Activated naive CD8-positive, alpha-beta T cell treated with anti-CD3 and anti-CD28 coated beads, Interleukin-2, amount 50 U/mL, for 24 hours (primary cell): ENCODE measurements at regions not wholly inside any gene's neighbourhood (a gene's known extent, or its start where the extent isn't known, plus 50 kb on each side); places are given as distances from the start of the nearest gene placed in this dataset.
"Not testable (repeated sequence)": the region's sequence is repeated elsewhere in the genome, so short reads cannot be mapped to it uniquely, and the experiment has no call there.

ENCODE experiments used
- ATAC-seq: fragments of 150-1000 bp; cut with Tn5 transposase; one replicate; pipeline ENCODE4 v1.10.0; 2021
- DNase-seq: peaks from one replicate; pipeline ENCODE4 v3.0.0; 2021
- H3K27ac Mint-ChIP-seq: one replicate; pipeline ENCODE4 v1.8.0; 2021; ENCODE audit warnings: mild to moderate bottlenecking, mixed read lengths
- H3K27me3 Mint-ChIP-seq: one replicate; pipeline ENCODE4 v1.8.0; 2021; ENCODE audit warnings: mixed read lengths
- H3K36me3 Mint-ChIP-seq: one replicate; pipeline ENCODE4 v1.8.0; 2021; ENCODE audit warnings: low read depth, mixed read lengths
- H3K4me1 Mint-ChIP-seq: one replicate; pipeline ENCODE4 v1.8.0; 2021; ENCODE audit warnings: mixed read lengths
- H3K4me3 Mint-ChIP-seq: one replicate; pipeline ENCODE4 v1.8.0; 2021; ENCODE audit warnings: mild to moderate bottlenecking, moderate library complexity, mixed read lengths
- H3K9me3 Mint-ChIP-seq: one replicate; pipeline ENCODE4 v1.8.0; 2021; ENCODE audit warnings: mixed read lengths

- not testable (repeated sequence) for DNase-seq, H3K27me3 Mint-ChIP-seq
These were observed 206.1 kb downstream of the MATN1 start for GRCh38 chr1:30517241-30517640.

GRCh38 chr1:30516485-30516858, 206.9 kb downstream of the MATN1 start:
- H3K9me3 Mint-ChIP-seq, result no peaks in the 10 kb centered on the region
- ATAC-seq (no peak), DNase-seq (no peak)
- H3K36me3 Mint-ChIP-seq, result no peaks in the 10 kb centered on the region
- H3K4me3 Mint-ChIP-seq, result no peak overlapping the region
- no peaks in the 10 kb centered on the region for H3K4me1 Mint-ChIP-seq
- H3K27me3 Mint-ChIP-seq, result peaks cover 7% of the 10 kb centered on the region
- H3K27ac Mint-ChIP-seq, result no peak overlapping the region

More at GRCh38 chr1:30517241-30517640, 206.1 kb downstream of the MATN1 start:
- H3K27ac Mint-ChIP-seq, H3K36me3 Mint-ChIP-seq, ATAC-seq, H3K4me1 Mint-ChIP-seq, H3K9me3 Mint-ChIP-seq, H3K4me3 Mint-ChIP-seq: not testable (repeated sequence)

- H3K4me3 Mint-ChIP-seq, result no peak overlapping the region
- DNase-seq (no peak), ATAC-seq (no peak)
- no peak overlapping the region for H3K27ac Mint-ChIP-seq
- no peaks in the 10 kb centered on the region for H3K9me3 Mint-ChIP-seq
- H3K36me3 Mint-ChIP-seq, result no peaks in the 10 kb centered on the region
- H3K4me1 Mint-ChIP-seq, result no peaks in the 10 kb centered on the region
- H3K27me3 Mint-ChIP-seq, result peaks cover 8% of the 10 kb centered on the region
These were observed 207.5 kb downstream of the MATN1 start for GRCh38 chr1:30515755-30516484.

DNA sequence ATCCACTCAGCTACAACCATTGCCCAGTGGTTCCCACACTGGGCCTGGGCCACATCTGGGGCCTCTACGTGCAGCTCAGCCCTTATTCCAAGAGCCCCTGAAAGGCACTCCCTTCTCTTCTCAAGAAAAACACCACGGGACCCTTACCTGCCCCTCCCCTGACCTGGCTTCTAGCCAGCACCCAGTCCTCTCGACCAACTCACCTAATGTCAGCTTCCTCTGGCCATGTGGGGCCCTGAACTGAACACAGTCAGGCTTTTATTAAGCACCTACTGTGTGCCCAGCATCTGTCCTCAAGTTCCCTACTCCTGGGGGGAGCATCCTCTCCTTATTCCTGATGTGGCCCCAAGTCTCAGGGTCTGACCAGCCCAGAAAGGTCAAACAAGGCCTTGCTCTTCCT, 208.4 kb downstream of the MATN1 start:
- no peak for DNase-seq
- Mint-ChIP-seq H3K36me3 (no peaks in the 10 kb centered on the region), H3K27me3 (peaks cover 9% of the 10 kb centered on the region), H3K27ac (no peak overlapping the region), H3K4me3 (no peak overlapping the region), H3K4me1 (no peaks in the 10 kb centered on the region), H3K9me3 (no peaks in the 10 kb centered on the region)
- ATAC-seq, result no peak

GRCh38 chr1:30514137-30514654, 209.2 kb downstream of the MATN1 start:
- no peaks in the 10 kb centered on the region for H3K4me1 Mint-ChIP-seq
- H3K27me3 Mint-ChIP-seq, result peaks cover 10% of the 10 kb centered on the region
- H3K27ac Mint-ChIP-seq, result no peak overlapping the region
- no peak for ATAC-seq
- no peaks in the 10 kb centered on the region for H3K36me3 Mint-ChIP-seq
- no peak overlapping the region for H3K4me3 Mint-ChIP-seq
- DNase-seq, result no peak
- H3K9me3 Mint-ChIP-seq, result no peaks in the 10 kb centered on the region

GRCh38 chr1:30513396-30514136, 209.8 kb downstream of the MATN1 start:
- no peak for ATAC-seq
- no peaks in the 10 kb centered on the region for H3K36me3 Mint-ChIP-seq
- DNase-seq, result no peak
- no peak overlapping the region for H3K27ac Mint-ChIP-seq
- H3K9me3 Mint-ChIP-seq, result no peaks in the 10 kb centered on the region
- no peak overlapping the region for H3K4me3 Mint-ChIP-seq
- H3K4me1 Mint-ChIP-seq, result no peaks in the 10 kb centered on the region
- peaks cover 11% of the 10 kb centered on the region for H3K27me3 Mint-ChIP-seq

DNA sequence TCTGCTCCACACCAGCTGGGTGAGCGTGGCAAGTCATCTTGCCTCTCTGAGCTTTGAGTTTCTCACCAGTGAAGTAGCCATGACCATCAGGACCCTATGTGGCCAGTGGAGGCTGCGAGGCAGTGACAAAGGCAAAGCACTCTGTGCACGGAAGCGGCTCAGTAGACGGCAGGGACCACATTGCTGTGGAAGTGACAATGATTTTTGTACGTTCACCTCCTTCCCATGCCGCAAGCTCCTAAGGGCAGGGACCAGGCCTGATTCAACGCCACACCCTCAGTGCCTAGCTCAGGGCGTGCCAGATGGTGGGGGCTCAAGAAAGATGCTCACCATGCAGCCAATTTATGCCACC, 210.5 kb downstream of the MATN1 start:
- ATAC-seq (no peak), DNase-seq (no peak)
- Mint-ChIP-seq H3K27ac (no peak overlapping the region), H3K9me3 (no peaks in the 10 kb centered on the region), H3K4me1 (no peaks in the 10 kb centered on the region), H3K36me3 (no peaks in the 10 kb centered on the region), H3K27me3 (peaks cover 13% of the 10 kb centered on the region), H3K4me3 (no peak overlapping the region)

DNA sequence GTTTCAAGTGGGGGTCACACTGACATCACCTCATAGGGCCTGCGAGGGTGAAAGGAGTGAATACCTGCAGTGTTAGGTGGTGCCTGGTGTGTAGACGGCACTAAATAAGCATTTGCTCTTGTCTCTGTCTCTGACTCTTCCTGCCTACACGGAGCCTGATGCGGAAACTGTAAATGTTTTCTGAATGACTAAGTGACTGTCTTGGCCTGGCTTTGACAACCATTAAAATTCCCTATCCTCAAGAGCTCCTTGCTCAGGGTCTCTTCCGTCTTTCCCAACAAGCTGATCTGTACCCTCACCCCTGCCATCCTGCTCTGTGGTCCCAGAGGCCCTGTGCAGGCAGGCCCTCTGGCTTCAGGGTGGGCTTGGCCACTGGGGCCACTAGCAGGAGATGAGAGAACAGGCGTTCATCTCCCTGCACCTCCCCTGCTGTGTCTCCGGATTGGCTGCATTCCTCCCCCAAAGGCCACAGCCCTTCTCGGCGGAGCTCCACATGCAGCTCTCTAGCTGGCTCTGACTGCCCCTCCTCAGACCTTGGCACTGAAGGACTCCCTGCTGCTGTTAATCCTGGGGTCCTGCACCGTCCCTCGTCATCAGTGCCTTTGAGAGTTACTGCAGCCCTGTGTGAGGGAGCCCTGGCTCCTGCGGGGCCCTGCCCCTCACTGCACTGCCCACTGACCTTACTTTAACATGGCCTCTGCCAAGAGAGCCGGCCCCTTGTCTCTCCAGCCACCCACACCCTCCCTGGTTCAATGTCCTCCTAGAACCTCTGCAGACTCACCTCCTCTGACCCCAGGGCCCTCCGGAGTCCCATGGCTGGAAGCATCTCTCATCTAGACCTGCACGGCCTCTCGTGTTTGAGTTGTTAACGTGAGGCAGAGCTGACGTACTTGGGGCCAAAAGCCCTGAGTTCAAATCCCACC, 211.1 kb downstream of the MATN1 start:
- no peaks in the 10 kb centered on the region for H3K4me1 Mint-ChIP-seq
- no peak overlapping the region for H3K4me3 Mint-ChIP-seq
- H3K36me3 Mint-ChIP-seq, result no peaks in the 10 kb centered on the region
- H3K27me3 Mint-ChIP-seq, result peaks cover 11% of the 10 kb centered on the region
- no peak overlapping the region for H3K27ac Mint-ChIP-seq
- DNase-seq (no peak), ATAC-seq (no peak)
- H3K9me3 Mint-ChIP-seq, result no peaks in the 10 kb centered on the region

DNA sequence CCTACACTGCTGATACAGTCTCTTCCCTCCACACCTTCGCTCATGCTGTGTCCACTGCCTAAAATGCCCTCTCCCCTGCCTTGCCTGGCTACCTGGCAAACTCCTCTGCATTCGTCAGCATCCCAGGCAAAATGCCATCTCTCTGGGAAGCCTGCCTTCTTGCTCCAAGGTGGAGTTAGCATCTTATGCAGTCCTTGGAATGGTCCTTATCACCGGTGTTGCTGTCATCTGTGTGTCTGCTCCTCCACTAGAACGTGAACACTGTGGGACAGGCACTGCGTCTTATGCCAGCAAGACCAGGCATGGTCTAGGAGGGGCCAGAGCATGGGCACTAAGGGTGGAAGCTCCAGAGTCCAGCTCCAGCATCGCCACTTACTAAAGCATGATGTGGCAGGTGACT, 211.8 kb downstream of the MATN1 start:
- Mint-ChIP-seq H3K4me3 (no peak overlapping the region), H3K9me3 (no peaks in the 10 kb centered on the region), H3K27ac (no peak overlapping the region), H3K36me3 (no peaks in the 10 kb centered on the region), H3K4me1 (no peaks in the 10 kb centered on the region), H3K27me3 (peaks cover 11% of the 10 kb centered on the region)
- no peak for ATAC-seq
- DNase-seq, result no peak

DNA sequence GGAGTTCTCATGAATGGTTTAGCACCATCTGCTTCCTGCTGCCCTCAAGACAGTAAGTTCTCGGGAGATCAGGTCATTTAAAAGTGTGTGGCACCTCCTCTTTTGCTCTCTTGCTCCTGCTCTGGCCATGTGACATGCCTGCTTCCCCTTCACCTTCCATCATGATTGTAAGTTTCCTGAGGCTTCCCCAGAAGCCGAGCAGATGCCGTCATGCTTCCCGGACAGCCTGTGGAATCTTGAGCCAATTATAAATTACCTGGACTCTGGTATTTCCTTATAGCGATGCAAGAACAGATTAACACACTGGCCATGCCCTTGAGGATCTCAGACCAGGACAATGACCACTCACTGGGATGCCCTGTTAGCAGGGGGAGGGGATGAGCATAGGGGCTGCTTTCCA, 212.3 kb downstream of the MATN1 start:
- ATAC-seq, result no peak
- Mint-ChIP-seq H3K27ac (no peak overlapping the region), H3K4me3 (no peak overlapping the region), H3K4me1 (no peaks in the 10 kb centered on the region), H3K9me3 (no peaks in the 10 kb centered on the region), H3K27me3 (peaks cover 11% of the 10 kb centered on the region), H3K36me3 (no peaks in the 10 kb centered on the region)
- no peak for DNase-seq

GRCh38 chr1:30509670-30510069, 213.7 kb downstream of the MATN1 start:
- Mint-ChIP-seq H3K27ac (no peak overlapping the region), H3K4me3 (no peak overlapping the region), H3K27me3 (peaks cover 14% of the 10 kb centered on the region), H3K9me3 (no peaks in the 10 kb centered on the region), H3K4me1 (no peaks in the 10 kb centered on the region), H3K36me3 (no peaks in the 10 kb centered on the region)
- ATAC-seq (no peak), DNase-seq (no peak)

GRCh38 chr1:30508611-30509010, 214.8 kb downstream of the MATN1 start:
- Mint-ChIP-seq H3K4me3 (no peak overlapping the region), H3K27ac (no peak overlapping the region), H3K4me1 (no peaks in the 10 kb centered on the region), H3K9me3 (no peaks in the 10 kb centered on the region), H3K36me3 (no peaks in the 10 kb centered on the region), H3K27me3 (peaks cover 14% of the 10 kb centered on the region)
- ATAC-seq (no peak), DNase-seq (no peak)

DNA sequence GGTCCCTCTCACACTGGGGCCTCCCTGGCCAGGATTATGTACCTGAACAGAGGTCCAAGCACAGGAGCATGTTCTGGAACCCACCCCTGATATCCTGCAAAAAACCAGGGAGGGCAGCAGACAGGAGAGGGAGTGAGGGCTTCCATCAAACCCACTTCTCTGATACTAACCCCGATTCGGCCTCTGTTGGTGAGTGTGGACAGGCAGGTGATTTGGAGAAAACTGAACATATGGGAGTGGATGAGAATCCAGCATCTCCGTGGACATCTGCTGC, 215.3 kb downstream of the MATN1 start:
- peaks cover 1% of the 10 kb centered on the region for H3K9me3 Mint-ChIP-seq
- no peaks in the 10 kb centered on the region for H3K36me3 Mint-ChIP-seq
- H3K4me1 Mint-ChIP-seq, result no peaks in the 10 kb centered on the region
- ATAC-seq, result no peak
- H3K27ac Mint-ChIP-seq, result no peak overlapping the region
- DNase-seq, result no peak
- peaks cover 14% of the 10 kb centered on the region for H3K27me3 Mint-ChIP-seq
- H3K4me3 Mint-ChIP-seq, result no peak overlapping the region

DNA sequence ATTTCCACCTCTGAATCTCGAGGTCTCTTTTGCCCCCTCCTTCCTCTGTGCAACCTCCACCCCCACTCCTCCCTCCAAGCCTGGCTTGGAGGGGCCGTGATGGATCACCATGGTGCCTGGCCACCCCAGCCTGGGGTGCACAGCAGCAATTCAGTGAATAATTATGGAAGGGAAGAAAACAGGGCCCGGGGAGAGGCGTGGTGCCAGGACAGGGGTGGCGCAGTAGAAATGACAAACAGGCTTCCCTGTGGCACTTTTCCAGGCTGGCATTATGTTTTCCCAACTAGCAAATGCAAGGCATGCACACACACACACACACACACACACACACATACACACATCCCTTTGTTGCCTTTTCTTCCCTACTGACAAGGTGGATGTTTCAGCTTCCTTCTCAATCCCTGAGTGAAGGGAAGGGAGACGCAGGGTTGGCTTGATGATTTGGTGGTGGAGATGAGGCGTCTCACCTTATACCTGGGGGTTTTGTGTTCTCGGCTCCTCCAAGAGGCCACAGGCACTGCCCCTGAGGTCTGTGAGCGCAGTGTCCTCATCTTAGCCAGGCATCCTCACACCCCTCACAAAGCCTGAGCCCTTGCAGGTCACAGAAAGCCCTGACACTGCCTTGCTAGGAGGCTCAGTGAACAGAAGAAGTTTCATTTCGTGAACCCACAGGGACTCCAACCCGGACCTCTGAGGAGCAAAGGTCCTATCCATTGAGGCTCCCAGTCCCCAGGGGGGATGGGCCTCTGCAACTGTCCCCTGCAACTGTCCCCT, 215.8 kb downstream of the MATN1 start:
- Mint-ChIP-seq H3K9me3 (peaks cover 6% of the 10 kb centered on the region), H3K36me3 (no peaks in the 10 kb centered on the region), H3K4me3 (no peak overlapping the region), H3K27ac (no peak overlapping the region), H3K27me3 (peaks cover 14% of the 10 kb centered on the region), H3K4me1 (no peaks in the 10 kb centered on the region)
- ATAC-seq (no peak), DNase-seq (no peak)
